CD4-positive, alpha-beta T cell (primary cell): ENCODE measurements at regions not wholly inside any gene's neighbourhood (a gene's known extent, or its start where the extent isn't known, plus 50 kb on each side); places are given as distances from the start of the nearest gene placed in this dataset.

Experiments
- ATAC-seq: fragments of 200-7000 bp; cut with Tn5 transposase; one replicate; pipeline ENCODE4 v1.10.0; 2022; ENCODE audit warnings: mild to moderate bottlenecking; ENCODE audit not compliant: poor library complexity
- CTCF ChIA-PET: fragments of 350-600 bp; sonication (Branson Sonifier 250); formaldehyde crosslinking; loops from one replicate; lab custom pipeline; 2021; ENCODE audit warnings: antibody characterized with exemption, inconsistent platforms; lab: Charles Lee
- POLR2A ChIA-PET: fragments of 350-600 bp; sonication (Branson Sonifier 250); formaldehyde crosslinking; loops from one replicate; lab custom pipeline; 2021; ENCODE audit warnings: antibody characterized with exemption, inconsistent platforms; lab: Charles Lee
- DNase-seq, 14 experiments: peaks; one replicate each; pipeline ENCODE4 v3.0.0-alpha.2; 2013 to 2020; ENCODE audit warnings: mixed read lengths in 2 of 14
- H3K27ac ChIP-seq, 2 donors: one replicate each; pipeline versions ENCODE4 v1.5.1 to v1.7.0; 2013; ENCODE audit warnings: low read length in 2 of 2, low read depth in 1 of 2, mild to moderate bottlenecking in 1 of 2
- H3K27me3 ChIP-seq, 2 experiments: 1 replicate in 1 of 2; 2 replicates in 1 of 2; pipeline versions ENCODE4 v1.6.1 to v1.7.0; 2013; ENCODE audit warnings: low read length in 2 of 2, control low read depth in 1 of 2, mild to moderate bottlenecking in 1 of 2, moderate library complexity in 1 of 2; ENCODE audit not compliant: insufficient read depth in 2 of 2, control insufficient read depth in 1 of 2
- H3K36me3 ChIP-seq: one replicate; pipeline ENCODE4 v1.6.1; 2013; ENCODE audit warnings: low read length, control low read depth; ENCODE audit not compliant: insufficient read depth
- H3K4me1 ChIP-seq: one replicate; pipeline ENCODE4 v1.6.1; 2013; ENCODE audit warnings: low read length, control low read depth; ENCODE audit not compliant: insufficient read depth
- H3K4me3 ChIP-seq: one replicate; pipeline ENCODE4 v1.5.1; 2013; ENCODE audit warnings: mild to moderate bottlenecking, low read length, moderate library complexity
- H3K9me3 ChIP-seq, 2 experiments: 1 replicate in 1 of 2; 2 replicates in 1 of 2; pipeline versions ENCODE4 v1.6.1 to v1.7.0; 2013; ENCODE audit warnings: low read length in 2 of 2, mild to moderate bottlenecking in 2 of 2, control low read depth in 1 of 2, moderate library complexity in 1 of 2; ENCODE audit not compliant: control insufficient read depth in 1 of 2, insufficient read depth in 1 of 2
- H3K27ac Mint-ChIP-seq: one replicate; pipeline ENCODE4 v1.8.0; 2020; ENCODE audit warnings: mixed read lengths
- H3K27me3 Mint-ChIP-seq: one replicate; pipeline ENCODE4 v1.8.0; 2021; ENCODE audit warnings: mixed read lengths
- H3K36me3 Mint-ChIP-seq: one replicate; pipeline ENCODE4 v1.8.0; 2021; ENCODE audit warnings: low read depth, mixed read lengths
- H3K4me1 Mint-ChIP-seq: one replicate; pipeline ENCODE4 v1.8.0; 2021; ENCODE audit warnings: low read depth, mixed read lengths
- H3K4me3 Mint-ChIP-seq: one replicate; pipeline ENCODE4 v1.8.0; 2020; ENCODE audit warnings: mild to moderate bottlenecking, mixed read lengths
- H3K9me3 Mint-ChIP-seq: one replicate; pipeline ENCODE4 v1.8.0; 2020; ENCODE audit warnings: mixed read lengths
- intact Hi-C, 2 experiments: fragments of 100-400 bp; cut with DNase I in 1 of 2; cut with micrococcal nuclease in 1 of 2; formaldehyde crosslinking; loops; one replicate each; pipeline versions ENCODE4 v1.15.1 to v1.9.0; 2023 to 2025; cut with DNase I, micrococcal nuclease
- TF ChIP-seq, protein P1 (sequence below): fragments of 200-600 bp; IDR thresholded peaks from one replicate; pipeline ENCODE4 v1.8.0; 2022; ENCODE audit warnings: antibody characterized with exemption, mild to moderate bottlenecking

GRCh38 chr6:73885393-73885792, 189.4 kb downstream of the CD109 start:
- Histone ChIP-seq H3K27me3 (no peaks in the 10 kb centered on the region), H3K4me1 (peaks cover 4% of the 10 kb centered on the region), H3K27ac (no peak overlapping the region), H3K9me3 (no peaks in the 10 kb centered on the region), H3K4me3 (no peak overlapping the region), H3K36me3 (no peaks in the 10 kb centered on the region)
- Mint-ChIP-seq H3K36me3 (no peaks in the 10 kb centered on the region), H3K9me3 (no peaks in the 10 kb centered on the region), H3K4me1 (peaks cover 4% of the 10 kb centered on the region), H3K4me3 (no peak overlapping the region), H3K27me3 (no peaks in the 10 kb centered on the region), H3K27ac (no peak overlapping the region)
- CTCF ChIA-PET, result no interaction called here
- DNase-seq (no peak), ATAC-seq (no peak)
- POLR2A ChIA-PET, result no interaction called here
- intact Hi-C loops, result no loop called here
- TF ChIP-seq, protein P1, sequence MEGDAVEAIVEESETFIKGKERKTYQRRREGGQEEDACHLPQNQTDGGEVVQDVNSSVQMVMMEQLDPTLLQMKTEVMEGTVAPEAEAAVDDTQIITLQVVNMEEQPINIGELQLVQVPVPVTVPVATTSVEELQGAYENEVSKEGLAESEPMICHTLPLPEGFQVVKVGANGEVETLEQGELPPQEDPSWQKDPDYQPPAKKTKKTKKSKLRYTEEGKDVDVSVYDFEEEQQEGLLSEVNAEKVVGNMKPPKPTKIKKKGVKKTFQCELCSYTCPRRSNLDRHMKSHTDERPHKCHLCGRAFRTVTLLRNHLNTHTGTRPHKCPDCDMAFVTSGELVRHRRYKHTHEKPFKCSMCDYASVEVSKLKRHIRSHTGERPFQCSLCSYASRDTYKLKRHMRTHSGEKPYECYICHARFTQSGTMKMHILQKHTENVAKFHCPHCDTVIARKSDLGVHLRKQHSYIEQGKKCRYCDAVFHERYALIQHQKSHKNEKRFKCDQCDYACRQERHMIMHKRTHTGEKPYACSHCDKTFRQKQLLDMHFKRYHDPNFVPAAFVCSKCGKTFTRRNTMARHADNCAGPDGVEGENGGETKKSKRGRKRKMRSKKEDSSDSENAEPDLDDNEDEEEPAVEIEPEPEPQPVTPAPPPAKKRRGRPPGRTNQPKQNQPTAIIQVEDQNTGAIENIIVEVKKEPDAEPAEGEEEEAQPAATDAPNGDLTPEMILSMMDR, result no peak

DNA sequence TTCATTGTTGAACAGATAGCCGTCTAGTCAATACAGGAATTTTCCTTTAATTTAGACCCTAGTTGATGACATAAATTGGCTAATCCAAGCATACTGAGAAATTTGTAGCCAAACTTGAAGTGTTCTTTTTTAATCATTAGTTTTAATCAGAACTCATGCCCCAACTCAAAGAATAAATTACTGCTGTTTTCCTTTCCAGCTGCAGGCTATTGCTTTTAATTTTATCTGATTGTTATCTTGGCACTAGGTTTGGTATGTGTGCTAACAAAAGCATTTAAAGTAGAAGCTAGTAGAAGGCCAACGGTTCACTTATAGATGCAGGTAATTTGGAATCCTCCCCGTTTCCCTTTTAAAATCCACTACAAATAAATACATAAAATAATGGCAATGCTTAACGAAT, 188.5 kb downstream of the CD109 start:
- Mint-ChIP-seq H3K36me3 (no peaks in the 10 kb centered on the region), H3K9me3 (no peaks in the 10 kb centered on the region), H3K27ac (no peak overlapping the region), H3K4me3 (no peak overlapping the region), H3K27me3 (no peaks in the 10 kb centered on the region), H3K4me1 (peaks cover 4% of the 10 kb centered on the region)
- Histone ChIP-seq H3K4me3 (no peak overlapping the region), H3K27ac (no peak overlapping the region), H3K36me3 (no peaks in the 10 kb centered on the region), H3K4me1 (peaks cover 4% of the 10 kb centered on the region), H3K9me3 (no peaks in the 10 kb centered on the region), H3K27me3 (no peaks in the 10 kb centered on the region)
- TF ChIP-seq, protein P1, result no peak
- ATAC-seq, result no peak
- ChIA-PET CTCF (no interaction called here), POLR2A (no interaction called here)
- DNase-seq, result no peak
- intact Hi-C loops, result no loop called here

DNA sequence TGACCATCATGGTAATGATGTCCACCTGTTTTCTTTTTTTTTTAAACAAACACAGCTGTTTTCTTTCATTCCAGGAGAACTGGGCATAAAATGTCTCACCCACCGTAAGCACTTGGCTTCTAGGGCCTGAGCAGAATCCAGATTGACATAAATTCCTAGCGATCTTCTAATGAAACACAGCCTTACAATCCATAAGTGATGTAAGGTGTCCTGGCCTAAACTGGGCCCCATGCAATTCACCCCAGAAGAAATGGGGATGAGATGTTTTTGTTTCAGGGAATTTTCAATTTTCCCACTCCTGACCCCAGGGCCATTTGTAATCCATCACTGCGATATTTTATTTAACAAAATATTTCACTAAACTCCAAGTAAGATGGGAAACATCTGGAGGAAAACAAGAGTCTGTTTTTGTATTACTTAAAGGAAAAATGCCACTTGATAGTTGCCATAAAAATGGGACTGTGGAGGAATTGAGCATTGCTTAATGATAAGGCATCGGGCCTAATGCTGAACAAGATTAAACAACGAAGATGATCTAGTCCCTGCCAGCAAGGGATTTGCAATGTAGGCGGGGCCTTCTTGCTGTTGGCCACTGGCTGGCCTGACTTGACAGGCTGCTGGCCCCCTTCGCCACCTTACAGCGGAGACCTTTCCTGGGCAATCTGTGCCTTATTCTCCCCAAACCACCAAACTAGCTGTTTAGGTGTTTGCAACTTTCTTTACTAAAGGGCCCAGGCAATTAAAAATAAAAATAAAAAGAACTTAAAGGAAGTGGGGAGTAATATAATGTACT, 183.7 kb downstream of the CD109 start:
- intact Hi-C loops, result loop anchor here in 1 of 2 experiments (1.0 kb wide), 1 partner anchor 14 kb away; no protein-coding TSS in a partner anchor
- ATAC-seq, result no peak

More for the DNA sequence above, 183.7 kb downstream of the CD109 start:
- ChIA-PET CTCF (no interaction called here), POLR2A (no interaction called here)
- Mint-ChIP-seq H3K4me3 (no peak overlapping the region), H3K36me3 (no peaks in the 10 kb centered on the region), H3K27me3 (no peaks in the 10 kb centered on the region), H3K27ac (no peak overlapping the region), H3K4me1 (no peaks in the 10 kb centered on the region), H3K9me3 (no peaks in the 10 kb centered on the region)
- H3K36me3 ChIP-seq, result no peaks in the 10 kb centered on the region
- DNase-seq, result no peak
- H3K27ac ChIP-seq, result no peak overlapping the region
- no peaks in the 10 kb centered on the region for H3K27me3 ChIP-seq
- H3K4me3 ChIP-seq, result no peak overlapping the region
- no peaks in the 10 kb centered on the region for H3K9me3 ChIP-seq
- no peaks in the 10 kb centered on the region for H3K4me1 ChIP-seq
- TF ChIP-seq, protein P1, result no peak
